Eye (tissue), 1 donor: ENCODE measurements at regions not wholly inside any gene's neighbourhood (a gene's known extent, or its start where the extent isn't known, plus 50 kb on each side); places are given as distances from the start of the nearest gene placed in this dataset.

Experiments used
- DNase-seq: peaks from one replicate; pipeline ENCODE4 v3.0.0-alpha.2; 2015

GRCh38 chr6:40714576-40715564 lies 127.7 kb upstream of the LRFN2 start:
- no peak for DNase-seq

GRCh38 chr6:40714143-40714542 lies 127.0 kb upstream of the LRFN2 start:
- no peak for DNase-seq

GRCh38 chr6:40713002-40713719 lies 126.0 kb upstream of the LRFN2 start:
- DNase-seq: no peak

- DNase-seq: no peak
These were observed 123.6 kb upstream of the LRFN2 start for GRCh38 chr6:40710626-40711330.

- DNase-seq: no peak
These were observed 120.9 kb upstream of the LRFN2 start for GRCh38 chr6:40708049-40708448.

GRCh38 chr6:40706178-40706577 lies 119.0 kb upstream of the LRFN2 start:
- no peak for DNase-seq

GRCh38 chr6:40705354-40705753 lies 118.2 kb upstream of the LRFN2 start:
- DNase-seq: no peak

- no peak for DNase-seq
These were observed 114.3 kb upstream of the LRFN2 start for GRCh38 chr6:40701352-40702007.

GRCh38 chr6:40700006-40700580 lies 112.9 kb upstream of the LRFN2 start:
- no peak for DNase-seq

- DNase-seq: no peak
These were observed 108.7 kb upstream of the LRFN2 start for GRCh38 chr6:40695750-40696415.

GRCh38 chr6:40695114-40695513 lies 108.0 kb upstream of the LRFN2 start:
- DNase-seq: peak; percentile 47

GRCh38 chr6:40693768-40694167 lies 106.6 kb upstream of the LRFN2 start:
- DNase-seq: no peak

GRCh38 chr6:40692337-40692736 lies 105.2 kb upstream of the LRFN2 start:
- DNase-seq: no peak

- no peak for DNase-seq
These were observed 102.0 kb upstream of the LRFN2 start for GRCh38 chr6:40689185-40689584.

- no peak for DNase-seq
These were observed 101.1 kb upstream of the LRFN2 start for GRCh38 chr6:40688214-40688761.

GRCh38 chr6:40685862-40686261 lies 98.7 kb upstream of the LRFN2 start:
- DNase-seq: no peak

- no peak for DNase-seq
These were observed 94.5 kb upstream of the LRFN2 start for GRCh38 chr6:40681622-40682021.

- DNase-seq: no peak
These were observed 91.8 kb upstream of the LRFN2 start for GRCh38 chr6:40678941-40679340.

GRCh38 chr6:40674170-40674569 lies 87.0 kb upstream of the LRFN2 start:
- no peak for DNase-seq

GRCh38 chr6:40672087-40672486 lies 84.9 kb upstream of the LRFN2 start:
- peak; percentile 49 for DNase-seq

- DNase-seq: no peak
These were observed 84.5 kb upstream of the LRFN2 start for GRCh38 chr6:40671694-40672050.
